GM03348 (cell line): ENCODE measurements at regions not wholly inside any gene's neighbourhood (a gene's known extent, or its start where the extent isn't known, plus 50 kb on each side); places are given as distances from the start of the nearest gene placed in this dataset.

Source experiments
- DNase-seq: peaks from one replicate; pipeline ENCODE4 v3.0.0; 2012; ENCODE audit warnings: low spot score

DNA sequence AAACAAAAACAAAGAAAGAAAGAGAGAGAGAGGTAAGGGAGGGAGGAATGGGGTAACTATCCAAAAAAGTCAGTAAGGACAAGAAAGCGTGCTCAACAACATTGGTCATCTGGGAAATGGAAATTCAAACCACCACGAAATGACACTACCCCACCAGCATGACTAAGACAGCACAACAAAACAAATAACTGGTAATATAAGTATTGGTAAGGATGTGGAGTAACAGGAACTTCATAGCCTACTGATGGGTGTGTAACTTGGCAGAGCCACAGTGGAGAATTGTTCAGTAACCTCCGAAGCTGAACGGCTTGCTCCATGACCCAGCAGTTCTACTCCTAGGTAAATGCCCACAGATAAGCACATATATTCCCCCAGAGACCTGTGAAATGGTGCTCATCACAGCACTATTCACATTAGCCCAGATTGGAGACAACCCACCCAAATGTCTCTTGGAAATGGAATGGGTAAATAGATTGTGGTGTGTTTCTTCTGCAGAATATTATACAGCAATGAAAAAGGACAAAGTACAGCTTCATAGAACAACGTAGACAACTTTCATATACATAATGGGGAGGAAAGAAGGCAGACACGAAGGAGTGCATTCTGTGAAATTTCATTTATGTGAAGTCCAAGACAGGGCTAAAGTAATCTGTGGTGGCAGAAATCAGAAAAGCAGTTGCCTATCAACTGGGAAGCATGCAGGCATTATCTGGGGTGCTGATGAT is 95.5 kb upstream of the ATP6AP2 start:
- no peak for DNase-seq

DNA sequence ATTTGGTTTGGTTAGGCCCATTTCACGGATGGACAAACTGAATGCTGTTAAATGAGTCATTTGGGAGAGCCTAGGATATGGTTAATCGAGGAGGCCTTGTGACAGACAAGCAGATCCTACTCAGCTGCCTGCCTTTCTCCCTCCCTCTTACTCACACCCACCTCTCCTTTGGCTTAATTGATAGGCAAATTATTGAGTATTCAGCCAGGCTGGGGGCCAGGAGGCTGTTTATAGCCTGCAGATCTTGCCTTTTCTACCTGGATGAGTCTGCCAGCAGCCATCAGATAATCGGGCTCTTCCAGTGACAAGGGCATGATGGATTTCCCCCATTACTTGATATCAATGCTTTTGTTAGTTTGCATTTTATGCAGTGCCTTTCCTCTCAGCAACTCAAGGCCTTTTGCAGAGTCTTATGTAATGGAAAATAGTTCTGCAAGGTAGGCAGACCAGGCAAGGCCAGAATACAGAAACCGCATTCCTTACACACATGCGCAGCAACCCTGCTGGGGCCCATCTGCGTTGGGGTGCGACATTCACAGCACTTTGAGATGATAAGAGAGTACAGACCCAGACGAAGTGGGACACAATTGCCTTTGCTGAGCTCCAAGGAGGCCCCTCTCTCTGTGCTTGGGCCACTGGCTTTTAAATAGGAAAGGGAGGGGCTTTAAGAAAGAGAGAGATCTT is 96.2 kb upstream of the ATP6AP2 start:
- no peak for DNase-seq

DNA sequence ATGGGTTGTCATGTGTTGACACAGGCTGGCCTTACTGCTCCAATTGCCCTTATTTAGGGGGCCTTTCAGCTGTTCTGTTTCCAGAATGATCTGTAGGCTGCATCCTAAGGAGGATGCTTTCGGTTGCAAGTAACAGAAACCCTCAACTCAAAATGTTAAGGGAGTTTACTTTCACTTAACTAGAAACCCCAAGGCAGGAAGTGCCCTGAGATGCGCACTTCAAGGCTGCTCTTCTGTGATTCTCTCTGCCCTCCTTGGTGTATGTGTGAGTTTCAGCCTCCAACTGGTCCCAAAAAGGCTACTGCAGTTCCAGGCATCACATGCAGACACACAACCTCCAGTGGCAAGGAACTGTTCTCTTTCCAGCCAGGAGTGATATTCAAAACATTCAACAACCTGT is 97.3 kb upstream of the ATP6AP2 start:
- no peak for DNase-seq

DNA sequence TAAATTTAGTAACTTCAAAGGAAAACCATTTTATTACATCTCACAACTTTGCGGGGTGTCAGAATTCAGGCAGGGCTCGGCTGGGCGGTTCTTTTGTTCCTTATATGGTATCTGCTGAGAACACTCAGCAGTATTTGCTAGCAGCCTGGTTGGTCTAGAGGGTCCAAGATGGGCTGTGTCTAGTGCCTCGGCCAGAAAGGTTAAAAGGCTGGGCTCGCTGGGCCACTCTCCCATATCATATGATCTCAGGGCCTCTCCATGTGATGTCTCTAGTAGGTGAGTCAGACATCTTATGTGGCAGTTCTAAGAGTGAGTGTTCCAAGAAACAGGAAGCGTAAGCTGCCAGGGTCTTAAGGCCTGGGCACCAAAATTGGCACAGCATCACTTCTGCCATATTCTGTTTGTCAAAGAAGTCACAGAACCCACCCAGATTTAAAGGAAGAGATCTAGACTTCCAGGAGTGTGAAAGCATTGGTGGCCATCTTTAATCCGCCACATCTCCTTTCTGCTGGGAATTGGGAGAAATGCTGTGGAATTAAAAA is 100.9 kb upstream of the ATP6AP2 start:
- DNase-seq = no peak

DNA sequence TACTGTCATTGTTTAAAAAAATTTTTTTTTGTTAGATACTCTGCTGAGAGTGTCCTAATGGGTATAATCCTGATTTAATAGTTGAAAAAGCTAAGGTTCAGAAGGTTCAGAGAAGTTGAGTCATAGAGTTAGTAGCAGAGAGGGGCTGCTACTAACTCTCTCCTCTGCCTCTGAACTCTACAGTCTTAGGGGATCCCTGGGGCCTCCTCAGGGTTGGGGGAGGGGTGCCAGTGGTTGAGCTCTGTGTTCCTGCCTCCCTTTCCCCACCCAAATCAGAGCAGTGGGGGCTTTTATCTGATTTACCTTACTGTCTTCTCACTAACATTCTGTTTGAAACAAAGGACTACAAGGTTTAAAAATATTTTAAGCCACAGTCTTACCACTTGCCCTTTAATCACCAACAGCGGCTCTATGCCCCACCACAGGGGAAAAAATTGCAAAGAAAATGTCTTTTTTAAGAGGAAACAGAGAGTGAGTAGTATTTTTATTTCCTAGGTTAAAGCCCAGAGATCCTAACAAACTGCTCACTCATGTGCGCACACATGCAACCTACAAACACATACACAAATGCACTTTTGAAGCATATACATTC is 102.2 kb upstream of the ATP6AP2 start:
- no peak for DNase-seq

DNA sequence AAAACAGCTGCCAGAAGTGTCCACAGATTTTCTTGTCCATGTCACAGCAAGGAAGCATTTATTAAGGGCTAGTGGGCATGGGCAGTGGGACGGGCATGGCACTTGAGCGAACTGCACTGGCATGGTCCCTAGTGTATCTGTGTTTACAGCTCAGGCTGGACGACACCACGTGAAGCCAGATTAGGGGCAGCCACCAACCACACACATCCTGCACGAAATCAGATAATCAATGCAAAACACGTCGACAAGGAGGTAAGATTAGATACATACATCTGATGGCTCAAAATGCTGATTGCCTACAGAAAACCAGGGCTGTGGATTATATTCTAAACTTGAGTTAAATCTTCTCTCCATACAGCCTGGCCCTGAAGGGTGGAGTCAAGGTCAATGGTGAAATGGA is 103.8 kb upstream of the ATP6AP2 start:
- DNase-seq = no peak

DNA sequence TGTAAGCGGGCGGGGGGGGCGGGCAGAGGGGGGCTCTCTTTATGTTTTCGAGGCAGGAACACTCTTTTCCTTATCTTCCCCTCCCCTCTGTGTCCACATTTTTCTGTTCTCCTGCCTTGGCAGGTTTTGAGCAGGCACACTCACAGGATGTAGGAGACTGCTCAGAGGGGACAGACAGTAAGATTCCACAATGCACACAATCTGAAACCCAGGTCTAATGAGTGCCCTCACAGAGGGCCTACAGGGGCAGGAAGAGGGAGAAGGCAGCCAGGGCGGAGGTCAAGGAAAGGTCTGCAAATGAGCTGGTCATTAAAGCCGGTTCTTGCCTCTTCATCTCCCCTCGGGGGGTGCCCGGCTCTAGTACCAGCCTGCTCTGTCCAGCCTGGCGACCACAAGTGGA is 106.1 kb upstream of the ATP6AP2 start:
- DNase-seq = no peak

DNA sequence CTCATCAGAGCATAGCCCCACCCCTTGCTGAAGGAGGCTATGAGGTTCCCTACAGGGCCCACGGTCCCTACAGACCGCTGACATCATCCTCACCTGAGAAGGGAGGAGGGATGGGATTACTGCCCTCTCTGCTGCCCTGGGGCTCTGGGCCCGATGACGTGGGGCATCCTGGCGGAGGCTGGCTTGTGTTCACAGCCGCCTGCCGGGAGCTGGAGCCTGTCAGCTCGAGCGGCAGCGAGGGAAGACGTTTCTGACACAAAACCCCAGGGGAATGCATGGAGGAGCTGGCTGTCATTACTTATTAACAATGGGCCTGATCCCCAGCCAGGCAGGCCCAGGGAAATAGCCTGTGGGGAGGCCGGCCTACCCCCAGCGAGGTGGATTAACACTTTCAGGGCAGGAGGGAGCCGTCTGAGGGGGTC is 106.6 kb upstream of the ATP6AP2 start:
- DNase-seq = peak; percentile 2

DNA sequence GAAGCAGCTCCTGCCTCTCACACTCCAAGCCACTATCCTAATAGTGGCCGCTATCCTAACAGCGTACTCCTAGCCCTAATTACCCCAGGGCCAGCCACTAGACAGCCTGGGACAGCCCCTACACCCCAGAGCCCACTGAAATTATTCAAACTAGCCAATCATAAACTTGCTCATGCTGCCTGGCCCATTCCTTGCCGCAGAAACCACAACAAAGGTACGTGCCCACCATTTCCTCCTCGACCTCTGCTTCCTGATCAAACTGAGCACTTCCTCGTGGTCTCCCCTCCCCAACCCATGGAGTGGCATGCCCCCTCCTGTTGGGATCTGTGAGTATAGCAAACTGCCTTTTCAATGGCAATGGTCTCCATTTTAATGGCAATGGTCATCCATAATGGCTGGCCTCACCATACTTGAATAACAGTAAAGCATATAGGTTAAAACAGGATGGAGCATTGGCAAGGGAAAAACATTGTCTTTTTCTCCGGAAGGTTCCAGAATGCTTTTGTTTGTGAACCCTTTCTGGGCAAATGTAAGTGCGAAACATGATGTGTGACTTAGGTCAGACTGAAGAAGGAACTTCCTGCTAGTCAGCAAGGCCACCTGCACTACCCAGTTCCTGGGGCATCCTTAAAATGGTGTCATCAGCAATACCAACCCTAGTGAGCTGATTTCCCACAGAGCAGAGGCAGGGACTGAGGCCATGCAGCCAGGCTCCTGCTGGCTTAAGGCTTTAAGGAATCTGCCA is 107.1 kb upstream of the ATP6AP2 start:
- DNase-seq = no peak

DNA sequence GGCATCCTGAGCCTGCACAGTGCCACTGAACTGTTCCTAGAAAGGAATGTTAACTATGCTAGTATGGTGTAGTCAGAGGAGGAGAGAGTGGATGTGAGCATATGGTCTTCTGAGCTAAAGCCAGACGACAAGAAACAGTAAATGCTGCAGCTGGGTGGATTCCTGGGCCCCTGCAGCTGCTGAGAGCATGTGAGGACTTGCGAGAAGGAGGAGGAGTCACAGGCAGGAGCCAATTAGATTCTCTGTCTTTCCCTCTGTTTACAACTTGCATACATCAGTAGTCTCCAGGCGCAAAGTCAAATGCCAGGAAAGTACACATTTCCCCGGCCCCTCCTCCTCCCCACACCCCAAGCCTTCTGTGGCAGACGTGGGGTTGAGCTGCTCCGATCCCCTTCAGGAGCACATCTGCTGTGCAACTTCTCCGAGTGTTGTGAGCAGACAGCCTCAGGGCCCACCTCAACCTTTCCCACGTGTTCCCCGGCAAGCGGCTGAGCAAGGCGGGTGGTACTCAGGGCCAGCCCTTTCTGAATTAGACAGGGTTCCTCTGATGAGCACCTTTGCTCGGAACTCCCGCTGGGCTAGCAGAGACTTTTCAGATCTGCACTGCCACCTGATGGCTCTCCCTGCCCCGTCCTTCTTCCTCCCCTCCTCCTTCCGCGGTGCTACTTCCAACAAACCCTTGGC is 108.7 kb upstream of the ATP6AP2 start:
- peak; percentile 68 for DNase-seq

DNA sequence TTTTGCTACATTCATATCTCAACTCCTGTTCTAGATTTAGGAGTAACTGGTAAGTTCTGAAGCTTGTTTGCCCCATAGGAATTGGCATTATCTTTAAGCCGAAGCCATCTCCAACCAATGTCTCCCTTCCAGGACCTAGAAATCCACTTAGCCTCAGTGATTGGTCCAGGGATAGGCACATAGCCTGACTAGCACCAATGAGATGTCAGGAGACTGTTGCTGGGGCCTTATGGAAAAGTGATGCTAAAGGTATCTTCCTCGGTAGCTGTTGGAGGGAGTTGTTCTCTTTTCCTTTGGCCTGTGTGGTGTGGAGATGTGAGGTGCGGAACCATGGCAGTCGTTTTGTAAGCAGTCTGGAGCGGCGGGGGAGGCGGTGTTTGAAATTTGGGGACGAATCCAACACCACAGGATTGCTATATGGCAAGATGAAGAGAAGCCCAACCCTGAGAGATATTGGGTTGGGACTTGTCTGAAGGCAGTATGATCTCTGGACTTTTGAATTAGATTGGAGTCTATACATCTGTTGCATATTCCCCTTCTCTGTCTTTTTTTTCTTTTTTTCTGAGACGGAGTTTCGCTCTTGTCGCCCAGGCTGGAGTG is 109.8 kb upstream of the ATP6AP2 start:
- DNase-seq = no peak

DNA sequence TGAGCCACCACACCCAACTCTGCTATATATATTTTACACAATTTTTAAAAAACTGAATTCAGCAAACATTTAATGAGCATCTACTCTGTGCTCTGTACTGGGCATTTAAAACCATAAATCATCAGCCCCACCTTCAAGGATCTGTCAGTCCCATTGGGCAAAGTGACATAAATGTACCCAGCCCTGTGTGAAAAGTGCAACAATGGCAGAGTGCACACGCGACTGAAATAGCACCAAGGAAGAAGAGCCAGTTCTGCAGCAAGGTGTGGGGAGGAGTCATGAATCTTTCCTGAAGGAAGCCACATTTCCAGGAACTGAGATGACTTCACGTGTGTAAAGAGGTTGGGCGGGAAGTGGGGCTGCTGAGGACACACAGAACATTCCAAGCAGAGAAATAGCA is 111.5 kb upstream of the ATP6AP2 start:
- no peak for DNase-seq

DNA sequence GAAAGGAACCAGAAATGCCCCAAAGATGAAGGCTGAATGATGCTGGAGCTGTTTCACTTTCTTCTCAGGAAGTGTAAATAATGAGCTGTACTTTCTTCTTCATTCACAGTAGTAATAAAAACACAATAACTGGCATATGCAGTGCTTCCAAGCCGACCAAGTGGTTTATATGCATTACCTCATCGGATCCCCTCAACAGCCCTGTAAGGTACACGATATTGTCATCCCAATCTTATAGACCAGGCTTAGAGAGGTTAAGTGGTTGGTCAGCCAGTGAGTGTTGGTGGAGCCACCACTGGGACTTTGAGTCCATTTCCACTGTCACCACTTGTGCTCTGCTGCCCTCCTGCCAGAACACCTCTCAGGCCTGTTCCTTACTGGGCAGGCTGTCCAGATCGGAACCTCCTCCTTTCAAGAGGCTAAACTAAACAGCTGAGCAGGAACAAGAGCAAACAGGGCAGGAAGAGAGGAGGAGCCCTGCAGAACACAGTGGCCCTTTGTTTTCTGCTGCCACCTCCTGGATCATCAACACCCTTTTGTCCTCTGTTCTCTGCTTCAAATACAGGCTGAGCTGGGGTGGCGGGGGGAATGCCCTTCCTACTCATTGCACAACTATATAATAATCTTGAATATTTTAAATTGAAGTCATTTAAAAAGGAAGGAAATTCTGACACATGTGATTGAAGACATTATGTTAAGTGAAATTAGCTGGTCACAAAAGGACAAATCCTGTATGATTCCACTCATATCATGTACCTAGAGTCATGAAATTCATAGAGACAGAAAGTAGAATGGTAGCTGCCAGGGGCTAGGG is 112.5 kb upstream of the ATP6AP2 start:
- peak; percentile 66 for DNase-seq

DNA sequence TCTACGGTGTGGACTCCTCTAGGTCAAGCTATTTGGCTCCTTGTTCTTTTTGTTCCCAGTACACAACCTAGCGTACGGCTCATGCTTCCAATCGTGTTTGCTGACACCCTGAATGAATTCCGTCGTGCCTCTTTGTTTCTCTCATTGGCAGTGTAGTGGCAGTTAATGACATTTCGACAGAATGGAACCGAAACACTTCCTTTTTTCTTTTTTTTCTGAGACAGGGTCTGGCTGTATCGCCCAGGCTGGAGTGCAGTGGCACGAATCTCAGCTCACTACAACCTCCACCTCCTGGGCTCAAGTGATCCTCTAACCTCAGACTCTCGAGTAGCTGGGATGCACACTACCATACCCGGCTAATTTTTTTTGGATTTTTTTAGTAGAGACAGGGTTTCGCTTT is 113.3 kb upstream of the ATP6AP2 start:
- no peak for DNase-seq

DNA sequence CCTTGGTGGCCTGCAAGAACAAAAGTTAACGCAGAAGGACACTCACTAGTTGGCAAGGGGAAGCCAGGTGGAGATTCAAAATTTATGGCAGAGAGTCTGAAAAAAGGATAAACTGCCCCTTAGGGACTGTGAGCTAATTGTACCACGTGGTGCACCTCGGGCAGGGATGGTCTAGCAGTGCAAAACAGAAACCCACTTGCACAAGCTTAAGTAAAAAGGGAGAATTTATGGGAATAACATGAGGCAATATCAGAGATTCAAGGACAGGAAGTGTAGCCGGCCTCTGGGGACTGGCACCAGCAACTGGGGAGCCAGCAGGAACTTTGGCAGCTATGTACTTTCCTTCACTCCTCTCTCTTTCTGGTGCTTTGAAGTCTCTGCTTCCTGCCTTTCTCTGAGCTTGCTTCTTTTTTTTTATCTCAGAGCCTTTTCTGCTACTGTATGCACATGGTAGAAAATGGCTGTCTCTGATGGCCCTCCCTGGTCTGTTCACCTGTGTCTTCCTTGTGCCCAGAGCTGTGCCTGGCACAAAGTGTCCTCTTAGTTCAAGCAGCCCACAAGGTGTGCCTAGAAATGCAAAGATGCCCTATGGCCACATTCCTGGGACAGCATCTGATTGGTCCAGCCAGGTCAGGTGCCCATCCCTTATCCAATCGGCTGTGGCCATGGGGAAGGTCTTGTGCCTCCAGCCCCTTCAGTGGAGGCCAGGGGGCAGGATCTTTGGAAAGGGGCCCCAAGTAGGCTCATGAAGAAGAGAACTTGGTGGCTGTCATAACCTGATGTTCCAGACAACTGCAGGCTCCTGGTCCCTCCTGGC is 114.8 kb upstream of the ATP6AP2 start:
- DNase-seq = no peak

DNA sequence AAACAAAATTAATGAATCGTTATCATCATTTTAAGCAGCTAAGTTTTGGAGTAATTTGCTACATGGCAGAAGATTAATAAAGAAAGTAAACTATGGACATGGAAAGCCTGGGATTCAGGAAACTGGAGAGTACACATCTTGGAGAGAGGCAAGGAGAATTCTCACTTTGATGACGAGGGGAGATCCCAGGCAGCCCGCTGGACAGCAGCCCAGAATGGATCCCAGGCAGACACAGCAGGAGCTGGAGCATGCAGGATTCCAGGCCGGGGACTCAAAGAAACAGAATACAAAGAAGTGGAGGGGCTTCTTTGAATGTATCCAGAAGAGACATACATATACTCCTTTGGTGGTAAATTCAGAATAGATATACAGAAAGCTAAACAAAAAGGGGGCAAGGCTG is 118.0 kb upstream of the ATP6AP2 start:
- DNase-seq = no peak

DNA sequence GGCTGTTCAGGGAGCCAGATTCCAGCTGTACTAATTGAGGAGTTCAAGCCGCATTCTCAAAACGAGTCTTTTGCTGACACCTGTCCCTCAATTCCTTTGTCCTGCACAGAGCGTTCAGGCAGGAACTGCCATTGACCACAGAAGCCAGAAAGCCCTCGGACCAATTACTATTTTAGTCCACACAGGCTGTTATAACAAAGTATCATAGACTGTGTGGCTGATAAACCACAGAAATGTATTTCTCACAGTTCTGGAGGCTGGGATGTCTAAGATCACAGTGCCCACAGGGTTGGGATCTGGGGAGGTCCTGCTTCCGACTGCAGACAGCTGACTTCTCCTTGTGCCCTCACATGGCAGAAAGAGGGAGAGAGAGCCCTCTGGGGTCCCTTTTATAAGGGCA is 119.8 kb upstream of the ATP6AP2 start:
- DNase-seq = no peak

DNA sequence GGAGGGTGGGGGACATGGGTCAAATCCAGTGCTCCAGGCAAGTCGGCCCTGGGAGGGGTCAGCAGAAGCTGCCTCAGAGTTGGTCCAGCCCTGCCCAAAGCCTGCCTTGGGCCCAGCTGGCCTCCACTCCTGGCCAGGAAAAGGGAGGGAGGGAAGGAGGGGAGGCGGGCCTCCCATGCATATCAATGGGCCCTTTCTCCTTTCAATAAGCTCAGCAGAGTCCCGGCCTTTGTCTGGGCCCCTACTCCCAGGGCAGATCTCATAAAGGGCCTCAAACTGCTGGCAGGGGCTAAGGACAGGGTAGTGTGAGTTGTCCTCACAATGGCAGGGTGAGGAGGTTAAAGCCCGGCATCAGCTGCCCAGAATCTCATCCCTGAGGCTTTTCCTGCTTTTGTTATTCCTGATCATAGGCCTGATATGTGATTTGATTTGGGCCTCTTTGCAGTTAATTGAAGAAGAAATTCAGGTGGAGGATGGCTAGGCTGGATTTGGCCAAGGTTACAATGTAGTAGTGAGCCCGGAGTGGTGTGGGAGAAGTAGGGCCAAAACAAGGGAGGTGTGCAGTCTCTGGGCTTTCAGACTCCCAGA is 121.1 kb upstream of the ATP6AP2 start:
- DNase-seq = no peak

DNA sequence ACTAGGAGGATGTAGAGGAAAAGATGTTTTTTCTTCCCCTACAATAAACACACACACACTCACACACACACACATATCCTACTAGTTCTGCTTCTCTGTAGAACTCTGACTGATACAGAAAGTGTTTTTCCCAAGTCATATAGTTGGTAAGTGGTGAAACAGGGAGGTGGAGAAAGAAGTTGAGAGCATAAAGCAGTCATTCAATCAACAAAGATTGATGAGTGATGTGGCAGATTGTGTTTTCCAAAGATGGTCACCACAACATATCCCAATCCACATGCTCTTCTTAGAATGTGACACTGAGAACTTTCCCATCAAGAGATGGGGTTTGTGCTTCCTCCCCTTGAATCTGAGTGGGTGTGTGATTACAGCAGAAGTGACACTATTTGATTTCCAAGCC is 123.4 kb upstream of the ATP6AP2 start:
- DNase-seq = no peak
